LNCAP (cell line): ENCODE measurements at regions not wholly inside any gene's neighbourhood (a gene's known extent, or its start where the extent isn't known, plus 50 kb on each side); places are given as distances from the start of the nearest gene placed in this dataset.

ENCODE experiments used
- TF ChIP-seq, protein P1 (sequence below): fragments of 450-650 bp; IDR thresholded peaks from 2 replicates; pipeline ENCODE4 v1.5.1; 2017; ENCODE audit warnings: mild to moderate bottlenecking

DNA sequence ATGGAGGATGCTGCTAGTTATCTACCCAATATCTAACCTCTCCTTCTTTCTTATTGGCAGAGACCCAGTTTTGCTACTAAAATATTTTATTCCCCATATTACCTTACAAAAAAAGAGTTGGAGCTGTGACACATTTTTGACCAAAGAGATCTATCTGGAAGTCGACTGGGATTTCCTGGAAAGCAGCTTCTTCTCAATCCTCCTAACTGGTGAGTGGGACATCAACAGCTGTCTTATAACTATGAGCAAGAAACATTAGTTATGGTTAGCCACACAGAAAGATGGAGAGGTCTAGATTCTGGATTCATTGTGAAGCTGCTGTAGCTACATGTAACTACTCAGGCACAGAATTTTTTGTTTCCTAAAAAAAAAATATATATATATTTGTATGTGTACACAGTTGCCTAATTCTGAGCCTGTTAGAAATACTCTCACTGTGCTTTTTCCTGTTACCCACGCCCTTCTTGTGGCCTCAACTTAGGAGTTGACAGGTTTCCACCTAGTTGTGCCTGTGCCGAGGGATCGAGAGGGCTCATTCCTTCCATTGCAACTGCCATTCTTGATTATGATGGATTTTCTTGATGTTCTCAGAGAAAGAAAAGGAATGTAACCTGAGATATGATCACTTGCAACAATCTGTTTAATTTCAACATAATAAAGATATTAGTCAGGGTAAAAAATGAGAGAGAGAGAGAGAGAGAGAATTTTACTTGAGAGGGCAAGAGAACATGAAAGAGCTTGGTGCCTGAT lies 142.0 kb downstream of the SLC17A6 start:
- TF ChIP-seq, protein P1, sequence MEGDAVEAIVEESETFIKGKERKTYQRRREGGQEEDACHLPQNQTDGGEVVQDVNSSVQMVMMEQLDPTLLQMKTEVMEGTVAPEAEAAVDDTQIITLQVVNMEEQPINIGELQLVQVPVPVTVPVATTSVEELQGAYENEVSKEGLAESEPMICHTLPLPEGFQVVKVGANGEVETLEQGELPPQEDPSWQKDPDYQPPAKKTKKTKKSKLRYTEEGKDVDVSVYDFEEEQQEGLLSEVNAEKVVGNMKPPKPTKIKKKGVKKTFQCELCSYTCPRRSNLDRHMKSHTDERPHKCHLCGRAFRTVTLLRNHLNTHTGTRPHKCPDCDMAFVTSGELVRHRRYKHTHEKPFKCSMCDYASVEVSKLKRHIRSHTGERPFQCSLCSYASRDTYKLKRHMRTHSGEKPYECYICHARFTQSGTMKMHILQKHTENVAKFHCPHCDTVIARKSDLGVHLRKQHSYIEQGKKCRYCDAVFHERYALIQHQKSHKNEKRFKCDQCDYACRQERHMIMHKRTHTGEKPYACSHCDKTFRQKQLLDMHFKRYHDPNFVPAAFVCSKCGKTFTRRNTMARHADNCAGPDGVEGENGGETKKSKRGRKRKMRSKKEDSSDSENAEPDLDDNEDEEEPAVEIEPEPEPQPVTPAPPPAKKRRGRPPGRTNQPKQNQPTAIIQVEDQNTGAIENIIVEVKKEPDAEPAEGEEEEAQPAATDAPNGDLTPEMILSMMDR = no peak

DNA sequence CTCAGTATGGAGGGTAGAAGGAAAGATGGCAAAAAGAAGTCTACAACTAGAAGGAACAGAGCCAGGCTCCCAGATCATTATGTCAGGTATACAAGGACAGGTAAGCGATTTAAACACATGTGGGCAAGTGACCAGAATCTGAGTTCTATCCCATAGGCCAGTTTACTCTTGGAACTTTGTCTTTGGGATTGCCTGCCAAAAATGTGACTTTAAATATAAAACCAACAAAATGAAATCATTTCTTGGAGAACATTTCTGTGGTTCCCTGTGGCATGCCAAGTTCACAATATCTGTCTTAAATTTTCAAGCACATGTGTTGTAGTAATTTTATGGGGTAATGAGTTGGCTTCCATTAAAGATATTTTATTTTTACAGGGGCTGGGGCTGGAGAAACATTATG lies 141.0 kb downstream of the SLC17A6 start:
- TF ChIP-seq, protein P1 = no peak

DNA sequence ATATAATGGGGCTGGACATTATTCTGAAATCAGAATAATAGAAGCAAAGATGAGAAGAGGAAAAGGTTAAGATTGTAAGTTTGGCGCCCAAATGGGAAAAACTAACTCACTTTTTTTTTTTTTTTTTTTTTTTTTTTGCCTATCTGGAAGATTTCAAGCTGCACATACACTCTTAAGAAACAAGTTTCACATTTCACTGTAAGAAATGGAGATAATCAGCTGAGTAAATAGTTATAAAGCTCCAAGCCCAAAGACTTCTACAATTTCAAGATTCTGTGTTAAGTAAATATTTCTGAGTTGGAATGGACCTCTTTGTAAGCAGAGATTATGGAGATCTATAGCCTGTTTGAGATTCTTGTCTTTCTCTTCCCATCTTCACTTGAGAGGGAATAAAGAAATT lies 140.0 kb downstream of the SLC17A6 start:
- TF ChIP-seq, protein P1 = no peak

DNA sequence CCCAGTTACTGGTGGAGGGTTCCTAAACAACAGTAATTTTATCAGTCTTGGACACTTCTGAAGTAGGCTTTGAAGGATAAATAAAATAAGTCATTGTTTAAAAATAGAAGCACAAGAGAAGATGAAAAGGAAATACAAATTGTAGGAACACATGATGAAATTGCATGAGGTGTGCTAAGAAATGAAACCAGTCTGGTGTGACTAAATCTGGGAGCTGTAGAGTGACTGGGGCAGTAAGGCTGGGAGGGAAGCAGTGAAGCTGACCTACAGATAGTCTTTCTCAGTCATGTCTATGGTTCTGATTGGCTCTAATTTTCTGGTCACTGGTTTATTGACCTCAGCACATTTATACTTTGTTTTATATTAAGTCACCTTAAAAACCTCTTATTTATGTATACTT lies 139.1 kb downstream of the SLC17A6 start:
- TF ChIP-seq, protein P1 = no peak

DNA sequence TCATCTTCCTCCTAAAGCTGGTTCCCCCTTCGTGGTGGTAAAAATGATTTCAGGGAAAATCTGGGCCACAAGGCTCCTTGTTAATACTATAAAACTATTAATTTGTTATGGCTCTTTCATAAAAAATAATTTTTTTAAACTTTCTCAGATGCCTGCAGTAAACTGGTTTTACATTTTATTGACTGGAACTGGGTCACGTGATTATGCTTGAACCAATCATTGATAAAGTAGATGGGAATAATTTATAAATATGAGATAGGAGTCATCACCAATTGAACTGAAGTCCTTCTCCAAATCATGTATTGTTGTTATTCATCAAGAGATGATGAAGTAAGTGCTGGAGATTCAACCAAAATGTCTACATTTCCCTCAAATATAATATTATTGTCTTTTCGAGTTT lies 138.4 kb downstream of the SLC17A6 start:
- TF ChIP-seq, protein P1 = no peak

DNA sequence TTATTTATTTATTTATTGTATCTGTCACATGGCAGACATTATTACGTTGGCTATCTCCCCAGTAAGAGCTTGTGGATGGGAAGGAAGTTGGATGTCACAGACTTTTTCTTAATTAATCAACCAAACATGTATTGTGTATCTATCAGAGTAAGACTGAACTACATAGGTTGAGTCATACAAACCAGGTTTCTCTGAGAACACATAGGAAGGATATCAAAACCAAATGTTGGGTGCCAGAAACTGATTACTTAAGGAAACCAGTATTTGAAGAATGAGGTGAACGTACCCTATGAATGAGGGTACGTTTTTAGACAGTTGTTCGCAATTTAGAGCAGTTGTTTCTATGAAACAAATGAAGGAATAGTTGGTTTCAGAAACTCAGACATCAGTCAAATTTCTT lies 136.4 kb downstream of the SLC17A6 start:
- TF ChIP-seq, protein P1 = no peak

DNA sequence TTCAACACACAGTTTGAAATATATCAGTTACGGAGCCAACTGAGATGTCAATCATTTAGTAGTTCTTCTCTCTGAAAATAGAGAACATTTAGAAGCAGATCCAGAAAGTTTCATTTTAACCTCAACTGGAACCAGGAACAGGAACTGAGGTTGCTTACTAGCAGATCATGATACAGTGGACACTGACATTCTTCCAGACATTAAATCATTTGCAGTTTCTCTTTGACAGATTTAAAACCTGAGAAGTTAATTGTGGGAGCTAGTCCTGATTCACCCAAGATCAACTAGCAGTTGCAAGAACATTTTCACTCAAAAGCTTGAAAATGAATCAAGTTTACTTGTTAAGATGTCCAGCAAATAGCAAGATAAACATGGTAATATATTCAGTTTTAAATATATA lies 135.4 kb downstream of the SLC17A6 start:
- TF ChIP-seq, protein P1 = no peak

DNA sequence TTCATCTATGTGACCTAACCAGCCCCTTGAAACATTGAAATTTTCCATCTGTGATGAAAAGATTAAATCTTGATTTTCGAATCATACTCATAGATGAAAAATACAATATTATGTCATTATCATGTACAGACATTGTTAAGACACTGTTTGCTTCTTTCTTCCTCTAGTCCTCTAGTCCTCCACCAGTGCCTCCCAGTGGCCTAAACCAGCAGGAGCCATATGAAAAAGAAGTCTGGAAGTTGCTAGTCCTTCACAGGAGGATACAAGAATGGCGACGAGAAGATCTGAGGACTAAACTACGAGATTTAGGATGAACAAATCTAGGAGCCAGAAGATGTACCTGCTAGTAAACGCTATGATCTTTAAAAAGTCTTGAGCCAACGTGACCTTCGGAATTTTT lies 134.1 kb downstream of the SLC17A6 start:
- TF ChIP-seq, protein P1 = peak; percentile 28; the same call in 1 of the 2 replicates
